Testis (tissue), 2 donors: ENCODE measurements at regions not wholly inside any gene's neighbourhood (a gene's known extent, or its start where the extent isn't known, plus 50 kb on each side); places are given as distances from the start of the nearest gene placed in this dataset.
"Not testable (repeated sequence)": the region's sequence is repeated elsewhere in the genome, so short reads cannot be mapped to it uniquely, and the experiment has no call there.

ENCODE experiments used
- DNase-seq: peaks from one replicate; pipeline ENCODE4 v3.0.0-alpha.2; 2019
- H3K27ac ChIP-seq, 2 donors: fragments of 200-600 bp; sonication (generic); one replicate each; pipeline ENCODE4 v1.5.1; 2019
- H3K27me3 ChIP-seq: fragments of 200-600 bp; sonication (generic); one replicate; pipeline ENCODE4 v1.5.1; 2019
- H3K36me3 ChIP-seq: fragments of 200-600 bp; sonication (generic); one replicate; pipeline ENCODE4 v1.5.1; 2017; ENCODE audit warnings: low read depth; ENCODE audit errors: missing control alignments
- H3K4me1 ChIP-seq: fragments of 200-600 bp; sonication (generic); one replicate; pipeline ENCODE4 v1.5.1; 2019
- H3K4me3 ChIP-seq, 2 donors: fragments of 200-600 bp; sonication (generic); one replicate each; pipeline ENCODE4 v1.5.1; 2017 to 2019
- H3K9me3 ChIP-seq: fragments of 200-600 bp; sonication (generic); one replicate; pipeline ENCODE4 v1.5.1; 2017
- POLR2A ChIP-seq: fragments of 450-650 bp; IDR thresholded peaks from one replicate; pipeline ENCODE4 v1.6.1; 2017; ENCODE audit warnings: antibody characterized with exemption, mild to moderate bottlenecking, moderate library complexity
- WGBS, 2 donors: methylation state at CpG; one replicate each; pipeline ENCODE4 v1.1.5; 2018; 5-methylcytosine and 5-hydroxymethylcytosine counted together
- intact Hi-C: fragments of 100-400 bp; cut with DNase I; formaldehyde crosslinking; loops from one replicate; pipeline ENCODE4 v1.15.1; 2023; ENCODE audit warnings: low total_unique reads
- TF ChIP-seq, protein P1 (sequence below), 3 experiments: fragments of 450-650 bp in 2 of 3; fragments of 200-600 bp in 1 of 3; sonication (generic) in 1 of 3; IDR thresholded peaks; one replicate each; pipeline ENCODE4 v1.5.1; 2016 to 2019; ENCODE audit warnings: antibody characterized with exemption in 3 of 3, mild to moderate bottlenecking in 2 of 3, moderate library complexity in 1 of 3

GRCh38 chr6:5894357-5894756 is 112.4 kb downstream of the NRN1 start:
- DNase-seq, result no peak
- intact Hi-C loops, result no loop called here
- 87 to 96% methylated on average over 4 of the region's 4 CpGs for WGBS, 2 donors
- no peaks in the 10 kb centered on the region for H3K9me3 ChIP-seq
- no peak overlapping the region for H3K27ac ChIP-seq
- TF ChIP-seq POLR2A, result no peak
- TF ChIP-seq, protein P1, sequence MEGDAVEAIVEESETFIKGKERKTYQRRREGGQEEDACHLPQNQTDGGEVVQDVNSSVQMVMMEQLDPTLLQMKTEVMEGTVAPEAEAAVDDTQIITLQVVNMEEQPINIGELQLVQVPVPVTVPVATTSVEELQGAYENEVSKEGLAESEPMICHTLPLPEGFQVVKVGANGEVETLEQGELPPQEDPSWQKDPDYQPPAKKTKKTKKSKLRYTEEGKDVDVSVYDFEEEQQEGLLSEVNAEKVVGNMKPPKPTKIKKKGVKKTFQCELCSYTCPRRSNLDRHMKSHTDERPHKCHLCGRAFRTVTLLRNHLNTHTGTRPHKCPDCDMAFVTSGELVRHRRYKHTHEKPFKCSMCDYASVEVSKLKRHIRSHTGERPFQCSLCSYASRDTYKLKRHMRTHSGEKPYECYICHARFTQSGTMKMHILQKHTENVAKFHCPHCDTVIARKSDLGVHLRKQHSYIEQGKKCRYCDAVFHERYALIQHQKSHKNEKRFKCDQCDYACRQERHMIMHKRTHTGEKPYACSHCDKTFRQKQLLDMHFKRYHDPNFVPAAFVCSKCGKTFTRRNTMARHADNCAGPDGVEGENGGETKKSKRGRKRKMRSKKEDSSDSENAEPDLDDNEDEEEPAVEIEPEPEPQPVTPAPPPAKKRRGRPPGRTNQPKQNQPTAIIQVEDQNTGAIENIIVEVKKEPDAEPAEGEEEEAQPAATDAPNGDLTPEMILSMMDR (IDR thresholded peaks at IDR 0.05), result no peak
- H3K36me3 ChIP-seq, result no peaks in the 10 kb centered on the region
- no peak overlapping the region for H3K4me3 ChIP-seq
- no peaks in the 10 kb centered on the region for H3K27me3 ChIP-seq
- H3K4me1 ChIP-seq, result no peaks in the 10 kb centered on the region

GRCh38 chr6:5893295-5893694 is 113.4 kb downstream of the NRN1 start:
- Histone ChIP-seq H3K27ac (no peak overlapping the region), H3K4me3 (no peak overlapping the region), H3K27me3 (no peaks in the 10 kb centered on the region), H3K36me3 (no peaks in the 10 kb centered on the region), H3K9me3 (no peaks in the 10 kb centered on the region), H3K4me1 (no peaks in the 10 kb centered on the region)
- 85 to 94% methylated on average over 4 of the region's 4 CpGs for WGBS, 2 donors
- intact Hi-C loops, result no loop called here
- TF ChIP-seq, protein P1 (IDR thresholded peaks at IDR 0.05), result no peak
- TF ChIP-seq POLR2A, result no peak
- no peak for DNase-seq

- WGBS, 2 donors, result 67 to 89% methylated on average over 6 of the region's 6 CpGs
- Histone ChIP-seq H3K36me3 (no peaks in the 10 kb centered on the region), H3K4me1 (no peaks in the 10 kb centered on the region), H3K27me3 (no peaks in the 10 kb centered on the region), H3K4me3 (no peak overlapping the region), H3K9me3 (no peaks in the 10 kb centered on the region), H3K27ac (peak overlapping the region in 1 of 2 donors; percentile 30)
- intact Hi-C loops, result no loop called here
- TF ChIP-seq POLR2A, result no peak
- TF ChIP-seq, protein P1 (IDR thresholded peaks at IDR 0.05), result no peak
- DNase-seq, result no peak
Observed at GRCh38 chr6:5892669-5893068, 114.1 kb downstream of the NRN1 start.

DNA sequence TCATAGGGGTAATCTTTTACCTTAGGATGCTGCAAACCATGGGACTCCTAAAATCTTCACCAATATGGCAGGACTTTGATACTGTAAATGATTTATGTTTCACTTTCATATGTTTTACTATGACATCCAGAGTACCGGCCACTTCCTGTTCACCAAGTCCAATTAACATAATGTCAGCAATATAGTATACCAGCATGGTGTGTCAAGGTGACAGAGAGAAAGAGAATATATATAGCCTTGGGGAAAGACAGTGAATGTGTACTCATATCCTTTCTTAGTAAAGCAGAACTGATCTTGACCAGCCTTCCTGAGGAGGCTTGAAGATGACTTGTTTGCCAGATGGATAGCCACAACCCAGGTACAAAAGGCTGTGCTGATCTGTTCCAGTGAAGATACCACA is 127.9 kb downstream of the NRN1 start:
- no peak for DNase-seq
- Histone ChIP-seq H3K4me1 (no peaks in the 10 kb centered on the region), H3K4me3 (no peak overlapping the region), H3K27ac (no peak overlapping the region), H3K9me3 (no peaks in the 10 kb centered on the region), H3K36me3 (no peaks in the 10 kb centered on the region), H3K27me3 (no peaks in the 10 kb centered on the region)
- TF ChIP-seq POLR2A, result no peak
- TF ChIP-seq, protein P1 (IDR thresholded peaks at IDR 0.05), result no peak
- 91 to 100% methylated on average over 1 of the region's 1 CpG for WGBS, 2 donors
- intact Hi-C loops, result no loop called here

DNA sequence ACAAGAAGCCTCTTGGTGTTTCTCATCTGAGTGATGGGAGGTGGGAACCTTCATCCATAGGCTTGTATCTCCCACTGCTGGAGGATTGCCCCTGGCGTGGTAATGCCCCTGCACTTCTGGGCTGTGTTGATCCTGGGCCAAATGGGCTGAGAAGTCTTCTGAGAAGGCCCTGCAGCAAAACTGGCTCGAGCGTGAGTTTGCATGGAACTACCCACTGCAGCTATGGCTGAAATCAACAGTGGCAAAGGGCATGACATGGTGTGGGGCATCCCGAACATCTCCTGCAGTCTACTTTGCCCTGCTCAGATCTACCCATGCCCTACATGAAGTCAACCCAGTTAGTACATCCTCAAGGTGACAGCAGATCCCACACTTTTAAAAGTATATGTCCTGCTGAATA is 130.6 kb downstream of the NRN1 start:
- no peak for TF ChIP-seq POLR2A
- TF ChIP-seq, protein P1 (IDR thresholded peaks at IDR 0.05), result no peak
- Histone ChIP-seq H3K4me3 (no peak overlapping the region), H3K27ac (no peak overlapping the region), H3K9me3 (no peaks in the 10 kb centered on the region), H3K27me3 (no peaks in the 10 kb centered on the region), H3K36me3 (no peaks in the 10 kb centered on the region), H3K4me1 (no peaks in the 10 kb centered on the region)
- intact Hi-C loops, result no loop called here
- whole genome bisulfite sequencing, 2 donors, result 87 to 92% methylated on average over 4 of the region's 4 CpGs
- no peak for DNase-seq

DNA sequence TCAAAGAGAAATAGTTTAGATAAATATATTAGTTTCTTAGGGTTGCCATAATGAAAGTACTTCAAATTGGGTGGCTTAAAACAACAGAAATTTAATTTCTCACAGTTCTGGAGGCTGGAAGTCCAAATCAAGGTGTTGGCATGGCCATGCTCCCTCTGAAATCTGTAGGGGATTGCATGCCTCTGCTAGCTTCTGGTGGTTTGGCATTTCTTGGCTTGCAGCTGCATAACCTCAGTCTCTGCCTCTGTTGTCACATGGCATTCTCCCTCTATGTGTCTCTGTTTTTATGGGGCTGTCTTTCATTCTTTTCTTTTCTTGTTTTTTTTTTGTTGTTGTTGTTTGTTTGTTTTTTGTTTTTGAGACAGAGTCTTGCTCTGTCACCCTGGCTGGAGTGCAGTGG is 132.7 kb downstream of the NRN1 start:
- intact Hi-C loops, result not testable (repeated sequence)

More for the DNA sequence above, 132.7 kb downstream of the NRN1 start:
- not testable (repeated sequence) for H3K4me3 ChIP-seq, H3K27me3 ChIP-seq, H3K36me3 ChIP-seq, DNase-seq, H3K9me3 ChIP-seq, H3K27ac ChIP-seq, H3K4me1 ChIP-seq
